WTC11 (cell line): ENCODE measurements at regions not wholly inside any gene's neighbourhood (a gene's known extent, or its start where the extent isn't known, plus 50 kb on each side); places are given as distances from the start of the nearest gene placed in this dataset.

Experiments
- ATAC-seq: fragments of 200-7000 bp; cut with Tn5 transposase; 2 replicates; pipeline ENCODE4 v1.10.0; 2021; ENCODE audit warnings: mild to moderate bottlenecking, moderate library complexity
- CTCF ChIA-PET: fragments of 300-600 bp; sonication (Branson Sonifier 250); formaldehyde crosslinking; loops from one replicate; lab custom pipeline; 2021; ENCODE audit warnings: antibody characterized with exemption; lab: Charles Lee
- POLR2A ChIA-PET: fragments of 350-600 bp; sonication (Branson Sonifier 250); formaldehyde crosslinking; loops from one replicate; lab custom pipeline; 2021; ENCODE audit warnings: antibody characterized with exemption; lab: Charles Lee
- DNase-seq: peaks from one replicate; pipeline ENCODE4 v3.0.0; 2021; ENCODE audit warnings: low spot score
- H3K27ac Mint-ChIP-seq: 2 replicates; pipeline ENCODE4 v1.8.0; 2021; ENCODE audit warnings: mixed read lengths
- H3K27me3 Mint-ChIP-seq: 2 replicates; pipeline ENCODE4 v1.8.0; 2021; ENCODE audit warnings: low read depth, mild to moderate bottlenecking, moderate library complexity, mixed read lengths
- H3K36me3 Mint-ChIP-seq: 2 replicates; pipeline ENCODE4 v1.8.0; 2021; ENCODE audit warnings: mixed read lengths
- H3K4me1 Mint-ChIP-seq: 2 replicates; pipeline ENCODE4 v1.8.0; 2022; ENCODE audit warnings: mixed read lengths
- H3K4me3 Mint-ChIP-seq: 2 replicates; pipeline ENCODE4 v1.8.0; 2021; ENCODE audit warnings: mild to moderate bottlenecking, moderate library complexity, mixed read lengths
- H3K9me3 Mint-ChIP-seq: 2 replicates; pipeline ENCODE4 v1.8.0; 2021; ENCODE audit warnings: mixed read lengths
- ATF1 ChIP-seq: sonication (generic); formaldehyde crosslinking; IDR thresholded peaks from 2 replicates; pipeline ENCODE4 v1.8.1; 2023; ENCODE audit warnings: mild to moderate bottlenecking, moderate library complexity, missing genetic modification reagents
- ELF4 ChIP-seq: sonication (generic); formaldehyde crosslinking; IDR thresholded peaks from 2 replicates; pipeline ENCODE4 v1.8.1; 2022; ENCODE audit warnings: low read depth, mild to moderate bottlenecking, moderate library complexity, missing genetic modification reagents
- EMX1 ChIP-seq: fragments of 250-450 bp; sonication (Bioruptor Pico); IDR thresholded peaks from 2 replicates; pipeline ENCODE4 v1.8.0; 2021; ENCODE audit warnings: mild to moderate bottlenecking
- ETV6 ChIP-seq: sonication (generic); formaldehyde crosslinking; IDR thresholded peaks from 2 replicates; pipeline ENCODE4 v1.8.1; 2022; ENCODE audit warnings: mild to moderate bottlenecking, missing genetic modification reagents
- FOXJ3 ChIP-seq: sonication (generic); formaldehyde crosslinking; IDR thresholded peaks from 2 replicates; pipeline ENCODE4 v1.9.0; 2021; ENCODE audit warnings: missing genetic modification reagents, mild to moderate bottlenecking, borderline replicate concordance
- FOXP4 ChIP-seq: sonication (generic); formaldehyde crosslinking; IDR thresholded peaks from 2 replicates; pipeline ENCODE4 v1.8.0; 2022; ENCODE audit warnings: mild to moderate bottlenecking, missing genetic modification reagents
- GABPB1 ChIP-seq: sonication (generic); formaldehyde crosslinking; IDR thresholded peaks from 2 replicates; pipeline ENCODE4 v1.8.1; 2023; ENCODE audit warnings: mild to moderate bottlenecking, missing genetic modification reagents
- HMGA2 ChIP-seq: fragments of 250-450 bp; sonication (Bioruptor Pico); IDR thresholded peaks from 2 replicates; pipeline ENCODE4 v1.4.0; 2021; ENCODE audit warnings: mild to moderate bottlenecking, moderate library complexity
- NFATC4 ChIP-seq: fragments of 250-450 bp; sonication (Bioruptor Pico); IDR thresholded peaks from 2 replicates; pipeline ENCODE4 v1.9.0; 2021; ENCODE audit warnings: mild to moderate bottlenecking
- NFE2L1 ChIP-seq: sonication (generic); formaldehyde crosslinking; IDR thresholded peaks from 2 replicates; pipeline ENCODE4 v1.8.1; 2023; ENCODE audit warnings: missing genetic modification reagents
- NR2C2 ChIP-seq: sonication (generic); formaldehyde crosslinking; IDR thresholded peaks from 2 replicates; pipeline ENCODE4 v1.8.0; 2022; ENCODE audit warnings: mild to moderate bottlenecking, missing genetic modification reagents
- OVOL2 ChIP-seq: fragments of 250-450 bp; sonication (Bioruptor Pico); IDR thresholded peaks from 2 replicates; pipeline ENCODE4 v1.9.0; 2021; ENCODE audit warnings: mild to moderate bottlenecking, borderline replicate concordance
- USF1 ChIP-seq: sonication (generic); formaldehyde crosslinking; IDR thresholded peaks from 2 replicates; pipeline ENCODE4 v1.8.0; 2022; ENCODE audit warnings: mild to moderate bottlenecking, missing genetic modification reagents
- ZNF425 ChIP-seq: fragments of 250-450 bp; sonication (Bioruptor Pico); conservative IDR thresholded peaks from 2 replicates; pipeline ENCODE4 v1.9.0; 2021; ENCODE audit warnings: mild to moderate bottlenecking
- ZNF532 ChIP-seq: fragments of 250-450 bp; sonication (Bioruptor Pico); IDR thresholded peaks from 2 replicates; pipeline ENCODE4 v1.9.0; 2021; ENCODE audit warnings: mild to moderate bottlenecking, borderline replicate concordance
- TF ChIP-seq, protein P1 (sequence below): fragments of 250-450 bp; sonication (Bioruptor Pico); IDR thresholded peaks from 2 replicates; pipeline ENCODE4 v1.9.0; 2021; ENCODE audit warnings: mild to moderate bottlenecking
- TF ChIP-seq, protein P2 (sequence below): sonication (generic); formaldehyde crosslinking; conservative IDR thresholded peaks from 2 replicates; pipeline ENCODE4 v1.8.1; 2023; ENCODE audit warnings: mild to moderate bottlenecking, low read depth, missing genetic modification reagents, moderate library complexity
- TF ChIP-seq, protein P3 (sequence below): fragments of 250-450 bp; sonication (Bioruptor Pico); IDR thresholded peaks from 2 replicates; pipeline ENCODE4 v1.9.0; 2021; ENCODE audit warnings: mild to moderate bottlenecking

- TF ChIP-seq, protein P1, sequence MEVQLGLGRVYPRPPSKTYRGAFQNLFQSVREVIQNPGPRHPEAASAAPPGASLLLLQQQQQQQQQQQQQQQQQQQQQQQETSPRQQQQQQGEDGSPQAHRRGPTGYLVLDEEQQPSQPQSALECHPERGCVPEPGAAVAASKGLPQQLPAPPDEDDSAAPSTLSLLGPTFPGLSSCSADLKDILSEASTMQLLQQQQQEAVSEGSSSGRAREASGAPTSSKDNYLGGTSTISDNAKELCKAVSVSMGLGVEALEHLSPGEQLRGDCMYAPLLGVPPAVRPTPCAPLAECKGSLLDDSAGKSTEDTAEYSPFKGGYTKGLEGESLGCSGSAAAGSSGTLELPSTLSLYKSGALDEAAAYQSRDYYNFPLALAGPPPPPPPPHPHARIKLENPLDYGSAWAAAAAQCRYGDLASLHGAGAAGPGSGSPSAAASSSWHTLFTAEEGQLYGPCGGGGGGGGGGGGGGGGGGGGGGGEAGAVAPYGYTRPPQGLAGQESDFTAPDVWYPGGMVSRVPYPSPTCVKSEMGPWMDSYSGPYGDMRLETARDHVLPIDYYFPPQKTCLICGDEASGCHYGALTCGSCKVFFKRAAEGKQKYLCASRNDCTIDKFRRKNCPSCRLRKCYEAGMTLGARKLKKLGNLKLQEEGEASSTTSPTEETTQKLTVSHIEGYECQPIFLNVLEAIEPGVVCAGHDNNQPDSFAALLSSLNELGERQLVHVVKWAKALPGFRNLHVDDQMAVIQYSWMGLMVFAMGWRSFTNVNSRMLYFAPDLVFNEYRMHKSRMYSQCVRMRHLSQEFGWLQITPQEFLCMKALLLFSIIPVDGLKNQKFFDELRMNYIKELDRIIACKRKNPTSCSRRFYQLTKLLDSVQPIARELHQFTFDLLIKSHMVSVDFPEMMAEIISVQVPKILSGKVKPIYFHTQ (CRISPR knock-in tag), result peak; percentile 59; the same call in 1 of the 2 replicates
- TF ChIP-seq GABPB1 (peak; percentile 78; the same call in 1 of the 2 replicates), ETV6 (CRISPR knock-in tag) (peak; percentile 85), ZNF532 (CRISPR knock-in tag) (no peak), FOXP4 (peak; percentile 67; the same call in 1 of the 2 replicates), NFE2L1 (peak; percentile 84), ELF4 (0 out of 2 replicates have a peak, but pooled peaks have one; percentile 50), ATF1 (CRISPR knock-in tag) (peak; percentile 51; the same call in 1 of the 2 replicates), HMGA2 (CRISPR knock-in tag) (no peak)
- TF ChIP-seq, protein P2, sequence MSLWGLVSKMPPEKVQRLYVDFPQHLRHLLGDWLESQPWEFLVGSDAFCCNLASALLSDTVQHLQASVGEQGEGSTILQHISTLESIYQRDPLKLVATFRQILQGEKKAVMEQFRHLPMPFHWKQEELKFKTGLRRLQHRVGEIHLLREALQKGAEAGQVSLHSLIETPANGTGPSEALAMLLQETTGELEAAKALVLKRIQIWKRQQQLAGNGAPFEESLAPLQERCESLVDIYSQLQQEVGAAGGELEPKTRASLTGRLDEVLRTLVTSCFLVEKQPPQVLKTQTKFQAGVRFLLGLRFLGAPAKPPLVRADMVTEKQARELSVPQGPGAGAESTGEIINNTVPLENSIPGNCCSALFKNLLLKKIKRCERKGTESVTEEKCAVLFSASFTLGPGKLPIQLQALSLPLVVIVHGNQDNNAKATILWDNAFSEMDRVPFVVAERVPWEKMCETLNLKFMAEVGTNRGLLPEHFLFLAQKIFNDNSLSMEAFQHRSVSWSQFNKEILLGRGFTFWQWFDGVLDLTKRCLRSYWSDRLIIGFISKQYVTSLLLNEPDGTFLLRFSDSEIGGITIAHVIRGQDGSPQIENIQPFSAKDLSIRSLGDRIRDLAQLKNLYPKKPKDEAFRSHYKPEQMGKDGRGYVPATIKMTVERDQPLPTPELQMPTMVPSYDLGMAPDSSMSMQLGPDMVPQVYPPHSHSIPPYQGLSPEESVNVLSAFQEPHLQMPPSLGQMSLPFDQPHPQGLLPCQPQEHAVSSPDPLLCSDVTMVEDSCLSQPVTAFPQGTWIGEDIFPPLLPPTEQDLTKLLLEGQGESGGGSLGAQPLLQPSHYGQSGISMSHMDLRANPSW (CRISPR knock-in tag), result no peak
Observed at GRCh38 chr6:27809939-27810767, 102.0 kb downstream of the OR2B2 start (continued).

GRCh38 chr6:27809067-27809938 is 102.9 kb downstream of the OR2B2 start:
- ChIA-PET CTCF (no interaction called here), POLR2A (interaction anchor here (0.6 to 10.5 kb wide), 46 partner anchors 8 to 1783 kb away, joined by 3 to 434 read pairs (median 7); partner anchors contain the start of gene ZNF184)
- Mint-ChIP-seq H3K4me1 (peaks cover 41% of the 10 kb centered on the region), H3K36me3 (peaks cover 7% of the 10 kb centered on the region), H3K27me3 (peaks cover 3% of the 10 kb centered on the region), H3K9me3 (no peaks in the 10 kb centered on the region), H3K4me3 (peak overlapping the region; percentile 98), H3K27ac (peak overlapping the region; percentile 99)
- ATAC-seq (no peak), DNase-seq (no peak)
- no peak for TF ChIP-seq USF1
- TF ChIP-seq FOXJ3 (CRISPR knock-in tag), result no peak
- TF ChIP-seq ZNF425, result peak; percentile 91; the same call in 1 of the 2 replicates
- TF ChIP-seq, protein P3, sequence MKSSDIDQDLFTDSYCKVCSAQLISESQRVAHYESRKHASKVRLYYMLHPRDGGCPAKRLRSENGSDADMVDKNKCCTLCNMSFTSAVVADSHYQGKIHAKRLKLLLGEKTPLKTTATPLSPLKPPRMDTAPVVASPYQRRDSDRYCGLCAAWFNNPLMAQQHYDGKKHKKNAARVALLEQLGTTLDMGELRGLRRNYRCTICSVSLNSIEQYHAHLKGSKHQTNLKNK (CRISPR knock-in tag), result no peak
- no peak for TF ChIP-seq NR2C2
- no peak for TF ChIP-seq NFATC4 (CRISPR knock-in tag)
- peak; percentile 48; the same call in 1 of the 2 replicates for TF ChIP-seq EMX1
- TF ChIP-seq OVOL2 (CRISPR knock-in tag), result no peak
